Loucy (cell line): ENCODE measurements at regions not wholly inside any gene's neighbourhood (a gene's known extent, or its start where the extent isn't known, plus 50 kb on each side); places are given as distances from the start of the nearest gene placed in this dataset.

ENCODE experiments used
- H2AFZ ChIP-seq: fragments of 200-600 bp; sonication (generic); 2 replicates; pipeline ENCODE4 v1.6.0; 2016; ENCODE audit warnings: antibody characterized with exemption, mild to moderate bottlenecking, low read length, moderate library complexity
- H3F3A ChIP-seq: fragments of 200-600 bp; 2 replicates; pipeline ENCODE4 v1.6.0; 2016; ENCODE audit warnings: antibody characterized with exemption, low read depth, mild to moderate bottlenecking
- H3K27me3 ChIP-seq: fragments of 200-600 bp; sonication (generic); 2 replicates; pipeline ENCODE4 v1.6.1; 2014; ENCODE audit warnings: low read length, mild to moderate bottlenecking; ENCODE audit not compliant: insufficient read depth, poor library complexity, severe bottlenecking
- H3K36me3 ChIP-seq: fragments of 200-600 bp; sonication (generic); 2 replicates; pipeline ENCODE4 v1.6.1; 2016; ENCODE audit warnings: low read length; ENCODE audit not compliant: insufficient read depth
- H3K4me1 ChIP-seq: fragments of 200-600 bp; sonication (generic); 2 replicates; pipeline ENCODE4 v1.5.1; 2014; ENCODE audit warnings: low read length, mild to moderate bottlenecking; ENCODE audit not compliant: insufficient read depth, poor library complexity, severe bottlenecking
- H3K4me2 ChIP-seq: fragments of 200-600 bp; sonication (generic); 2 replicates; pipeline ENCODE4 v1.6.0; 2014; ENCODE audit warnings: antibody characterized with exemption, low read length, low read depth, mild to moderate bottlenecking; ENCODE audit not compliant: poor library complexity, severe bottlenecking
- H3K4me3 ChIP-seq: fragments of 200-600 bp; sonication (generic); 2 replicates; pipeline ENCODE4 v1.5.1; 2014; ENCODE audit warnings: low read length, mild to moderate bottlenecking, mixed read lengths; ENCODE audit not compliant: poor library complexity, severe bottlenecking
- H3K79me2 ChIP-seq: fragments of 200-600 bp; sonication (generic); 2 replicates; pipeline ENCODE4 v1.6.1; 2014; ENCODE audit warnings: low read length; ENCODE audit not compliant: insufficient read depth
- H3K9ac ChIP-seq: fragments of 200-600 bp; sonication (generic); 2 replicates; pipeline ENCODE4 v1.6.0; 2014; ENCODE audit warnings: mild to moderate bottlenecking, low read depth, low read length, moderate library complexity; ENCODE audit not compliant: poor library complexity, severe bottlenecking
- H3K9me2 ChIP-seq: fragments of 200-600 bp; sonication (generic); replicated peaks from 2 replicates; pipeline ENCODE4 v1.6.1; 2016; ENCODE audit warnings: low read depth, low read length, mixed read lengths
- H3K9me3 ChIP-seq: fragments of 200-600 bp; sonication (generic); 2 replicates; pipeline ENCODE4 v1.6.1; 2014; ENCODE audit warnings: mild to moderate bottlenecking, antibody characterized with exemption, low read length, low read depth; ENCODE audit not compliant: insufficient read depth
- H4K20me1 ChIP-seq: fragments of 200-600 bp; sonication (generic); 2 replicates; pipeline ENCODE4 v1.6.0; 2014; ENCODE audit warnings: antibody characterized with exemption, low read length, mild to moderate bottlenecking; ENCODE audit not compliant: insufficient read depth, poor library complexity, severe bottlenecking
- CTCF ChIP-seq: fragments of 200-600 bp; sonication (generic); conservative IDR thresholded peaks from 2 replicates; pipeline ENCODE4 v1.5.1; 2014; ENCODE audit warnings: mild to moderate bottlenecking, antibody characterized with exemption, low read length
- EZH2phosphoT487 ChIP-seq: fragments of 200-600 bp; IDR thresholded peaks from 2 replicates; pipeline ENCODE4 v1.6.1; 2018; ENCODE audit warnings: antibody characterized with exemption, mild to moderate bottlenecking, moderate library complexity, borderline replicate concordance

DNA sequence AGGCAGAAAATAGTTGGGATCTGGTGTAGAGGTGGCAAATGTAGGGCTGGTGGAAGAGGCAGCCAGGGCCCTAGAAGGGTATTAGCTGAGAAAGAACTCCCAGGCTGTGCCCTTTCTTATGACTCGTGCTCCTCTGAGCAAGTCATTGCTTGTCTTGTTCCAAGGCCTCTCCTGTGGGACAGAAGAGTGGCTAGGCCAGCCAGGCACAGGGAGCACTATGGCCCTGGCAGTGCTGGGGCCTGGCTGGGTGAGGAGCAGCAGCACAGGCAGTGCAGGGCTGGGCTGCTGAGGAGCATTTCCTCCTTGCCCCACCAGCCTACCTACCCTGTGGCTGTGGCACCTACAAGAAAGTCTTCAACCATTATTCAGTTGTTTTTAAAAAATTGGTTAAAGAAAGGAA lies 298.5 kb upstream of the NR3C2 start:
- Histone ChIP-seq H3F3A (no peaks in the 10 kb centered on the region), H3K9me2 (no peaks in the 10 kb centered on the region), H3K9me3 (no peaks in the 10 kb centered on the region), H2AFZ (no peak overlapping the region), H3K4me3 (no peak overlapping the region), H4K20me1 (no peaks in the 10 kb centered on the region), H3K4me1 (no peaks in the 10 kb centered on the region), H3K27me3 (no peaks in the 10 kb centered on the region), H3K9ac (no peak overlapping the region), H3K4me2 (no peak overlapping the region), H3K36me3 (no peaks in the 10 kb centered on the region), H3K79me2 (no peaks in the 10 kb centered on the region)
- no peak for TF ChIP-seq CTCF
- TF ChIP-seq EZH2phosphoT487: no peak

DNA sequence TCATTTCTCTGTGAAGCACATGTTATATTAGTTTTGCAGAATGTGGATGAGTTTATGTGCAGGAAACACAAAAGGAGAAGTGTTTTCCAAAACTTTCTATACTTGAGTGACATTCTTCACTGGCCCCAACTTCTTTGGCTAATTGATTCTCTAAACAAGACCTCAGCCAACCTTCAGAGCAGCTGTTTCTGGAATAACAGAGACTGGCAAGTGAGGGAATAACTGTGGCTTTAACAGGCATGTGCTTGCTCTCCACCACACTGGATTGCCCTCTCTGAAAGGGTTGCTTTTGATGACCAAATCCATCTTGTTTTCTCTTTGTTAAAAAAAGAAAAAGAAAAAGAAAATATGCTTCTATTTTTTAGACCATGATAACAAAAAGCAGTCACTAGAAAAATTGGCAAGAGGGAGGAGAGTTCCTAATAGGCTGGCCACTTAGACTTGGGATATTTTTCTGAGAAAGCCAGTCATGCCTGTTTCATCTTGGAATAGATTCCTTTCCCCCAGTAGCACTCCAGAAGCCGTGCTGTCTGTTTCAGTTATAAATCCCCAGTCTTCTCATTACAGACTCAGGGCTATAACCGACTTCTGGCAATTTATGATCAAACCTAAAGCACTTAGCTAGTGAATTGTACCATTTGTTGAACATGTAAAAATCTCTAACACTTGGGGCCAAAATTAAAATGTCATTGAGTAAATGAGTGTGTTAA lies 295.0 kb upstream of the NR3C2 start:
- no peaks in the 10 kb centered on the region for H3K9me3 ChIP-seq

DNA sequence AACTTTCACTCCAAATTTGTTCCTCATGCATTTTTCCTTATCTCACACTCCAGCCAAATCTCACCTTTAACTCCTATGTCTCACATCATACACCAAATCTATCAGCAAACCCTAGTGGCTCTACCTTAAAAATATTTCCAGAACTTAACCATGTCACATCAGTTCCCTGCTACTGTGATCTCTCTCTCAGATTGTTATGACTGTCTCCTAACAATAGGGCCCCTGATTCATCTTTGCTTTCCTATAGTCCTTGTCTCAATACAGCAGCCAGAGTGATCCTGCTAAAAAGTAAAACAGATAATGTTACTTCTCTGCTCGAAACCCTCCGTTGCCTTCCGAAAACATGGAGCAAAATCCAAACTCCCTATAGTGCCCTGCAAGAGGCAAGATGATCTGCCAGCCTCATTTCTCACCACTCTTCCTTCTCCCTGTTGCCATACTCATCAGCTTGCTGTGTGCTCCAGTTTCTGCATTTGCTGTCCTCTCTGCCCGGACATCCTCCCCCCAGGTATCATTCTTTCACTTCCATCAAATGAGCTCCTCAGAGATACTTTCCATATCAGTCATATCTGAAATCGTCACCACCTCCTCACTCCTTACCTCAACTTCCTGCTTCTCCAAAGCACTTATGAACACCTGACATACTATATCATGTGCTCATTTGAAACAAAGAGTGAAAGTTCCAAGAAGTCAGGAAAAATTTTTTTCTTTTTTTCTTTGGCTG lies 293.4 kb upstream of the NR3C2 start:
- H3K36me3 ChIP-seq: no peaks in the 10 kb centered on the region
- no peak for TF ChIP-seq EZH2phosphoT487
- TF ChIP-seq CTCF: no peak
- H3K9me2 ChIP-seq: no peaks in the 10 kb centered on the region
- H3K4me2 ChIP-seq: no peak overlapping the region
- no peak overlapping the region for H2AFZ ChIP-seq
- no peaks in the 10 kb centered on the region for H3K27me3 ChIP-seq
- H4K20me1 ChIP-seq: no peaks in the 10 kb centered on the region
- no peak overlapping the region for H3K9ac ChIP-seq
- H3K4me3 ChIP-seq: no peak overlapping the region
- H3K79me2 ChIP-seq: no peaks in the 10 kb centered on the region
- H3F3A ChIP-seq: no peaks in the 10 kb centered on the region
- H3K9me3 ChIP-seq: no peaks in the 10 kb centered on the region
- H3K4me1 ChIP-seq: no peaks in the 10 kb centered on the region

More for the DNA sequence above, 295.0 kb upstream of the NR3C2 start:
- Histone ChIP-seq H3K79me2 (no peaks in the 10 kb centered on the region), H3K9ac (no peak overlapping the region), H2AFZ (no peak overlapping the region), H4K20me1 (no peaks in the 10 kb centered on the region), H3K4me1 (no peaks in the 10 kb centered on the region), H3F3A (no peaks in the 10 kb centered on the region), H3K36me3 (no peaks in the 10 kb centered on the region), H3K4me2 (no peak overlapping the region), H3K27me3 (no peaks in the 10 kb centered on the region), H3K9me2 (no peaks in the 10 kb centered on the region), H3K4me3 (no peak overlapping the region)
- TF ChIP-seq EZH2phosphoT487 (no peak), CTCF (no peak)
